GM18858 (cell line): ENCODE measurements at regions not wholly inside any gene's neighbourhood (a gene's known extent, or its start where the extent isn't known, plus 50 kb on each side); places are given as distances from the start of the nearest gene placed in this dataset.

Experiments
- ATAC-seq: cut with Tn5 transposase; IDR thresholded peaks from one replicate; pipeline ENCODE4 v1.9.1; 2021; ENCODE audit not compliant: unreplicated experiment

- ATAC-seq, result no peak
These were observed 68.6 kb upstream of the FOXA2 start for GRCh38 chr20:22652681-22653588.

GRCh38 chr20:22653658-22654642, 69.6 kb upstream of the FOXA2 start:
- no peak for ATAC-seq

GRCh38 chr20:22663528-22664025, 79.2 kb upstream of the FOXA2 start:
- no peak for ATAC-seq

GRCh38 chr20:22667198-22667597, 82.8 kb upstream of the FOXA2 start:
- no peak for ATAC-seq

- ATAC-seq, result no peak
These were observed 87.8 kb upstream of the FOXA2 start for GRCh38 chr20:22672191-22672590.

- ATAC-seq, result no peak
These were observed 89.1 kb upstream of the FOXA2 start for GRCh38 chr20:22673467-22673866.

- no peak for ATAC-seq
These were observed 91.0 kb upstream of the FOXA2 start for GRCh38 chr20:22675341-22675740.

- ATAC-seq, result no peak
These were observed 94.3 kb upstream of the FOXA2 start for GRCh38 chr20:22678678-22679077.

- ATAC-seq, result no peak
These were observed 94.8 kb upstream of the FOXA2 start for GRCh38 chr20:22679197-22679596.

- no peak for ATAC-seq
These were observed 95.8 kb upstream of the FOXA2 start for GRCh38 chr20:22680031-22680740.

GRCh38 chr20:22681591-22682248, 97.3 kb upstream of the FOXA2 start:
- ATAC-seq, result no peak

GRCh38 chr20:22682381-22682780, 98.0 kb upstream of the FOXA2 start:
- no peak for ATAC-seq

- no peak for ATAC-seq
These were observed 99.8 kb upstream of the FOXA2 start for GRCh38 chr20:22684072-22684762.

GRCh38 chr20:22684763-22685443, 100.5 kb upstream of the FOXA2 start:
- ATAC-seq, result no peak

- ATAC-seq, result no peak
These were observed 101.7 kb upstream of the FOXA2 start for GRCh38 chr20:22686097-22686496.

GRCh38 chr20:22687676-22688349, 103.4 kb upstream of the FOXA2 start:
- no peak for ATAC-seq

GRCh38 chr20:22688485-22688884, 104.1 kb upstream of the FOXA2 start:
- no peak for ATAC-seq

- ATAC-seq, result no peak
These were observed 104.9 kb upstream of the FOXA2 start for GRCh38 chr20:22689266-22689665.

- no peak for ATAC-seq
These were observed 105.6 kb upstream of the FOXA2 start for GRCh38 chr20:22690000-22690399.
